ENCODE measurements at regions not wholly inside any gene's neighbourhood (a gene's known extent, or its start where the extent isn't known, plus 50 kb on each side); places are given as distances from the start of the nearest gene placed in this dataset.

- no peak for DNase-seq (ENCODE audit: low spot score)
Observed at GRCh38 chr13:85321734-85322133, 477.5 kb downstream of the SLITRK6 start.

GRCh38 chr13:85317781-85318180 lies 481.4 kb downstream of the SLITRK6 start:
- no peaks in the 10 kb centered on the region for H3K9me2 ChIP-seq (replicated peaks; ENCODE audit: insufficient read depth)
- 89% methylated on average over 1 of the region's 1 CpG for WGBS (ENCODE audit: low lambda C conversion rate, missing lambda C conversion rate)
- no peaks in the 10 kb centered on the region for H4K20me1 ChIP-seq (ENCODE audit: insufficient read depth, poor library complexity, severe bottlenecking)
- no peak overlapping the region for H3K4me2 ChIP-seq
- no peak overlapping the region for H3K27ac ChIP-seq
- no peaks in the 10 kb centered on the region for H3K36me3 ChIP-seq (replicated peaks; ENCODE audit: insufficient read depth, low read depth)
- no peak overlapping the region for H3K4me3 ChIP-seq
- TF ChIP-seq EZH2phosphoT487 (IDR thresholded peaks at IDR 0.05; ENCODE audit: low read depth, severe bottlenecking, unreplicated experiment) (no peak), EZH2 (IDR thresholded peaks at IDR 0.05; ENCODE audit: borderline replicate concordance) (no peak)
- no peaks in the 10 kb centered on the region for H3K4me1 ChIP-seq (ENCODE audit: insufficient read depth)
- H2AFZ ChIP-seq = no peak overlapping the region
- H3K79me2 ChIP-seq = no peaks in the 10 kb centered on the region
- no peaks in the 10 kb centered on the region for H3K9me3 ChIP-seq (ENCODE audit: low read depth)
- no peaks in the 10 kb centered on the region for H3K27me3 ChIP-seq
- DNase-seq (ENCODE audit: low spot score) = no peak

More at GRCh38 chr13:85321734-85322133, 477.5 kb downstream of the SLITRK6 start:
- Histone ChIP-seq H2AFZ (no peak overlapping the region), H4K20me1 (ENCODE audit: insufficient read depth, poor library complexity, severe bottlenecking) (no peaks in the 10 kb centered on the region), H3K36me3 (replicated peaks; ENCODE audit: insufficient read depth, low read depth) (no peaks in the 10 kb centered on the region), H3K4me3 (no peak overlapping the region), H3K27me3 (no peaks in the 10 kb centered on the region), H3K79me2 (no peaks in the 10 kb centered on the region), H3K9me2 (replicated peaks; ENCODE audit: insufficient read depth) (no peaks in the 10 kb centered on the region), H3K9me3 (ENCODE audit: low read depth) (no peaks in the 10 kb centered on the region), H3K4me1 (ENCODE audit: insufficient read depth) (no peaks in the 10 kb centered on the region), H3K4me2 (no peak overlapping the region), H3K27ac (no peak overlapping the region)
- TF ChIP-seq EZH2 (IDR thresholded peaks at IDR 0.05; ENCODE audit: borderline replicate concordance) = no peak
- no peak for TF ChIP-seq CTCF (IDR thresholded peaks at IDR 0.05; ENCODE audit: poor library complexity)

GRCh38 chr13:85316506-85317025 lies 482.7 kb downstream of the SLITRK6 start:
- WGBS (ENCODE audit: low lambda C conversion rate, missing lambda C conversion rate) = 81% methylated on average over 6 of the region's 6 CpGs
- H3K9me3 ChIP-seq (ENCODE audit: low read depth) = no peaks in the 10 kb centered on the region
- no peaks in the 10 kb centered on the region for H3K27me3 ChIP-seq
- H3K9me2 ChIP-seq (replicated peaks; ENCODE audit: insufficient read depth) = no peaks in the 10 kb centered on the region
- H3K4me1 ChIP-seq (ENCODE audit: insufficient read depth) = no peaks in the 10 kb centered on the region
- H3K36me3 ChIP-seq (replicated peaks; ENCODE audit: insufficient read depth, low read depth) = no peaks in the 10 kb centered on the region
- no peak overlapping the region for H3K4me3 ChIP-seq
- no peaks in the 10 kb centered on the region for H3K79me2 ChIP-seq
- no peak for TF ChIP-seq EZH2phosphoT487 (IDR thresholded peaks at IDR 0.05; ENCODE audit: low read depth, severe bottlenecking, unreplicated experiment)
- TF ChIP-seq EZH2 (IDR thresholded peaks at IDR 0.05; ENCODE audit: borderline replicate concordance) = no peak
- TF ChIP-seq CTCF (IDR thresholded peaks at IDR 0.05; ENCODE audit: poor library complexity) = no peak
- no peak for DNase-seq (ENCODE audit: low spot score)
- no peak overlapping the region for H3K27ac ChIP-seq
- H3K4me2 ChIP-seq = no peak overlapping the region
- no peak overlapping the region for H2AFZ ChIP-seq
- no peaks in the 10 kb centered on the region for H4K20me1 ChIP-seq (ENCODE audit: insufficient read depth, poor library complexity, severe bottlenecking)

GRCh38 chr13:85314686-85315085 lies 484.5 kb downstream of the SLITRK6 start:
- Histone ChIP-seq H3K79me2 (no peaks in the 10 kb centered on the region), H3K4me1 (ENCODE audit: insufficient read depth) (no peaks in the 10 kb centered on the region), H3K9me3 (ENCODE audit: low read depth) (no peaks in the 10 kb centered on the region), H3K9me2 (replicated peaks; ENCODE audit: insufficient read depth) (no peaks in the 10 kb centered on the region), H3K4me2 (no peak overlapping the region), H4K20me1 (ENCODE audit: insufficient read depth, poor library complexity, severe bottlenecking) (no peaks in the 10 kb centered on the region), H3K27ac (no peak overlapping the region), H3K4me3 (no peak overlapping the region), H3K27me3 (no peaks in the 10 kb centered on the region), H3K36me3 (replicated peaks; ENCODE audit: insufficient read depth, low read depth) (no peaks in the 10 kb centered on the region), H2AFZ (no peak overlapping the region)
- no peak for DNase-seq (ENCODE audit: low spot score)
- TF ChIP-seq EZH2phosphoT487 (IDR thresholded peaks at IDR 0.05; ENCODE audit: low read depth, severe bottlenecking, unreplicated experiment) (no peak), EZH2 (IDR thresholded peaks at IDR 0.05; ENCODE audit: borderline replicate concordance) (no peak), CTCF (IDR thresholded peaks at IDR 0.05; ENCODE audit: poor library complexity) (no peak)
- 84% methylated on average over 2 of the region's 2 CpGs for WGBS (ENCODE audit: low lambda C conversion rate, missing lambda C conversion rate)
